Neural progenitor cell (in vitro differentiated cells): ENCODE measurements at regions not wholly inside any gene's neighbourhood (a gene's known extent, or its start where the extent isn't known, plus 50 kb on each side); places are given as distances from the start of the nearest gene placed in this dataset.

ENCODE experiments used
- CTCF ChIP-seq: fragments of 200-600 bp; sonication (generic); IDR thresholded peaks from 2 replicates; pipeline ENCODE4 v1.5.1; 2017; ENCODE audit warnings: antibody characterized with exemption, mild to moderate bottlenecking
- EZH2 ChIP-seq: fragments of 200-600 bp; sonication (generic); IDR thresholded peaks from 2 replicates; pipeline ENCODE4 v1.6.1; 2017; ENCODE audit warnings: antibody characterized with exemption, mild to moderate bottlenecking, moderate library complexity
- EZH2phosphoT487 ChIP-seq: fragments of 200-600 bp; sonication (generic); IDR thresholded peaks from 2 replicates; pipeline ENCODE4 v1.6.1; 2017; ENCODE audit warnings: antibody characterized with exemption

- TF ChIP-seq CTCF (no peak), EZH2 (no peak), EZH2phosphoT487 (no peak)
Measured at GRCh38 chr3:80238606-80239005, 470.8 kb upstream of the ROBO1 start.
